GM18870 (cell line): ENCODE measurements at regions not wholly inside any gene's neighbourhood (a gene's known extent, or its start where the extent isn't known, plus 50 kb on each side); places are given as distances from the start of the nearest gene placed in this dataset.
"Not testable (repeated sequence)": the region's sequence is repeated elsewhere in the genome, so short reads cannot be mapped to it uniquely, and the experiment has no call there.

Experiments used
- ATAC-seq: cut with Tn5 transposase; IDR thresholded peaks from one replicate; pipeline ENCODE4 v1.9.1; 2021; ENCODE audit warnings: moderate library complexity; ENCODE audit not compliant: unreplicated experiment

DNA sequence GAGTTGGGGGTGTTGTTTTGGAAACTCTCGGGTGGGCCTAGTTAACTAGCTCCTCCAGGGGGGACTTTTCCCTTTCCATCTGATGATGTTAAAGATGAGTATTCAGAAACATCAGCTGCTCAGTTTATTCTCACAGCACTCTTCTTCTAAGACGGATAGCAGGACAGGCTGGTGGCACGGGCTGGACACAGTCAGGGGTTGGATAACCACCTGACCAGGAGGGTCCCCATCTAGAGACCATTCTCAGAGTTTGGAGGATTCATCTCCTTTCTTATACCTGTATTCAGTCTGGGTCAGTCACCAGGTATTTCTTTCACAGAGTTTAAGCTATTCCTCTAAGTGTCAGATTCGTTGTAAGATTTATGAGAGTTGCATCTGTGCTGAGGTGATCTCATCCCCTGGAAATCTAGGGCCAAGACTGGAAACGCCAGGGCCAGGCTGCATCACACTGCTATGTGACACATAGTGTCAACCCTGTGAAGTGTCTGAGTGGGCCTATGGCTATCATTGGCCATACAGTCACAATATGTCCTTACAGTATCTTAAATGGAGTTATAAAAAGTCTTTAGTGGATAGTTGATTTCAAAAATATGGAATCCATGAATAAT is 111.7 kb downstream of the FAM50B start:
- no peak for ATAC-seq

DNA sequence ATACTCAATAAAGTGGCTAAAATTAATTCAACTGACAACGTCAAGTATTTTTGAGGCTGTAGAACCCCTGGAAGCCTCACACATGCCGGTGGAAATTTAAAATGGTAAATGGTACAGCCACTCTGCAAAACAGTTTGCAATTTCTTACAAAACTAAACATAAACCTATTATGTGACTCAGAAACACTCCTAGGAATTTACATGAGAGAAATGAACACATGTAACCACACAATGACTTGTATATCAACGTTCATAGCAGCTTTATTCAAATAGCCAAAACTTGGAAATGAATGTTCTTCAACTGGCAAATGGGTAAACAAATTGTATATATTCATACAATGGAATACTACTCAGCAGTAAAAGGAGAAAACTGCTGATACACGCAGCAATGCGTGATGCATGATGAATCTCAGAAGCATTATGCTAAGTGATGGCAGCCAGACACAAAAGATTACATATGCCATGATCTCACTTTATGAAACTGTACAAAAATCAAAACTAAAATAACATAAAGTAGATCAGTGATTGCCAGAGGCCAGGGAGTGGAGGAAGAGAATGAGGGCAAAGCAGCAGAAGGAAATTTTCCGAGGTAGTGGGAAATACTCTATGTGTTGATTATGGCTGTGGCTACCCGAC is 112.5 kb downstream of the FAM50B start:
- ATAC-seq = no peak

DNA sequence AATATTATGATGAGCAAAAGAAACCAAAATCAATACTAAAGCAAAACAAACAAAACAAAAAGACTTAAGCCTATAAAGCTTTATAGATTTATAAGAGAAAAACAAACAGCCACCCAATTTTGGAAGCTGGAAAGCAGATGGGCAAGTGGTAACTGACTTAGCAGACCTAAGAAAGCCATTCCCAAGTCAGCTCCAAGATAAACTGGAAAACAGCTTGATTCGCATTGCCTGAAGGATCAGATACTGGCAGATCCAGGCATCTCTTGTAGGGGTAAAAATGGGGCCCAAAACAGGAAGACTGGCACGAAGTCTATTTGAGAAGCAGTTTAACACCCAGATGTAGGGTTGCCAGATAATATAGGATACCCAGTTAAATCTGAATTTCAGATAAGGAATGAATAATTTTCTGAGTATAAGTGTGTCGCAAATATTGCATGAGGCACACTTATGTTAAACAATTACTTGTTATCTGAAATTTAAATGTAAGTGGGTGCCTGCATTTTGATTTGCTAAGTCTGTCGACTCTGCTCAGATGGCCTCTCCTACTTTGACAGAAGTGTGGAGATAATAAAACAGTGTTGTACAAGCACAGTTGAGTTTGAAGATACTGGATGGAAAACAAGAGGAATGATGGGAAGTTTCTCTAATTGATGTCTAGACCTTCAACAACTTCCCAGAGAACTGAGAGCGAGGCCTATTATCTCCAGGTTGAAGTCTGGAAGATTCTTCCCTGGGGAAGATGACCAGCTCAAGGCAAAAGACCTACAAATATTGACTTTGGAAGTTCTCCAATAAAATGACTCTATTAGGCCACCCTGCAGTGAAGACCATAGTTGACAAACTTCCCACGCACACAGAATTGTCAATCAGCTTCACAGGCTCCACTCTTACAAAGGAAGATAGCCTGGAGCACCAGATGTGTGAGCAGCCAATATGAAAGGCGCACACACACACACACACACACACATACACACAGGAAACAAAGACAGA is 113.4 kb downstream of the FAM50B start:
- no peak for ATAC-seq

DNA sequence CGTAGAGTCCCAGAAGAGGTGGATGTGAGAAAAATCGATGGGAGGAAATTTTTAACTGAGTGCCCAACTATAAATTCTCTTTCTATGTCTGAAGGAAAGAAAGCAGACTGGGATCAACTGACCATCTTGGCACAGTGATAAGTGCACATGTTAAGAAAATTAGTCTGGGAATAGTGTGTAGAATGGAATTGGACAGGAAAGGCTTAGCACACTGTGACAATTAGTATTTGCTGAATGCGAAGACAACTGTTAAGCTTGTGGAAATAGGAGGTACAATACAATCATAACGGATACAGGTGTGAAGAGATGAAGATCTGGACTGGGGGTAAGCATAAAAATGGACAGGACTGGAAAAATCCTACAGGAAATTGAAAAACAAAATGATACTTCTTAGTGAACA is 114.3 kb downstream of the FAM50B start:
- no peak for ATAC-seq

DNA sequence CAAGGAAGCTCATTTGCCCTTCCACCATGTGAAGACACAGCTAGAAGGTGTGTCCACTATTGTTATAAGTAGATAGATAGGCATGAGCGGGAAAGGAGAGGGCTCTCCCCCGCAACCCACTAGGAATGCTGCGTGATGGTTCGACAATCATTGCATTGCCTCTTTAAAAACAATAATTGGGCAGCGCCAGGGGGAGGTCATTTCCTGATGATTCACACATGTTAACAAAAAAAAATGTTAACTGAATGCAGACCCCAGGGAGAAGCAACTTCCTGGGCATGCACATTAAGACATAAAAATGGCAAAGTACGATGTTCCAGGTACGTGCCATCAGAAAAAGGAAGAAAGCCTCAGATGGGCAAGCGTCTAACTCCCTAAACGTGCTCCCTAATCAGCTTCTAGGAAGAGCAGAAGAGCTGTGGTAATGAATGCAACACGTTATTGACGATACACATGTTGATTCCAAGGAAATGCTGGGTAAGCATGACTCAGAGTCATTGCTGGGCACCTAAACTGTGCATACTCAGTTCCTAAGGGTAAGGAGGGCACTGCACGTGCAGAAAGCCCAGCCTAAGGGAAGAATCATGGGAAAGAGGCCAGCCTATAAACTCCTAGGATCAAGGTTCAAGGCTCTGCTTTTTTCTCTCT is 113.7 kb downstream of the FAM217A start:
- no peak for ATAC-seq

DNA sequence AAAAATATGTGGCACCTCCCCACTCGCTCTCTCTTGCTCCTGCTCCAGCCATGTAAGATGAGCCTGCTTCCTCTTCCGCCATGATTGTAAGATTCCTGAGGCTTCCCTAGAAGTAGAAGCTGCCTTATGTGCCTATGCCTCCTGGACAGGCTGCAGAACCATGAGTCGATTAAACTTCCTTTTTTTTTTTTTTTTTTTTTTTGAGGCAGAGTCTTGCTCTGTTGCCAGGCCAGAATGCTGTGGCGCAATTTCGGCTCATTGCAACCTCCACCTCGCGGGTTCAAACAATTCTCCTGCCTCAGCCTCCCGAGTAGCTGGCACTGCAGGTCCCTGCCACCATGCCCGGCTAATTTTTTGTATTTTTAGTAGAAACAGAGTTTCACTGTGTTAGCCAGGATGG is 112.5 kb downstream of the FAM217A start:
- ATAC-seq = no peak

DNA sequence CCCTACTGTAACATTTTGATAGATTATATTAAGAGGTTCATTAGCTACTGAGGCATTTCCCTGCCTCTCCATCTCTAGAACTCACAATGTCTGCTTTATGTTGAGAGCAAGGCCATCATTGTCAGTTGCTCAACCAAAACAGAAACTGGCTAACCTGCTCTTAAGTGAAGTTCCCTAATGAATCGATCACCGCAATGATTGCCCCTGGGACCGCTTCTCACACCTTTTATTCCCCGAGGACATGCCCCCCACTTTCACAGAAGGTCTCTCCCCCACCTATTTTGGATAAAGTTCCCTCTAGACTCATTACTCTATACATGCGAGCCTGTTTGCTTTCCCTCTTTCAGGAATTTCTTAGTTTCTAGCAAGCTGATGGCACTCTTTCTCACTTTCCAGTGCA is 108.8 kb downstream of the FAM217A start:
- ATAC-seq = no peak

DNA sequence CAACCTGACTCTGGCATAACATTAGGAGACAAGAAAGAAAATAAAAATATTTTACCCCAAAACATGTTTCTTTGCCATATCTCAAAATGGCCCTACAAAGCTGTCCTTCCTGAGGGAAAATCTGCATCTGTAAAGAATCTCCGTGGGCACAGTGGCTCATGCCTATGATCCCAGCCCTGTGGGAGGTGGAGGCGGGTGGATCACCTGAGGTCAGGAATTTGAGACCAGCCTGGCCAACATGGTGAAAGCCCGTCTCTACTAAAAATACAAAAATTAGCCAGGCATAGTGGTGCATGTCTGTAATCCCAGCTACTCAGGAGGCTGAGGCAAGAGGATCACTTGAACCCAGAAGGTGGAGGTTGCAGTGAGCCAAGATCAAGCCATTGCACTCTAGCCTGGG is 105.8 kb downstream of the FAM217A start:
- ATAC-seq = not testable (repeated sequence)

DNA sequence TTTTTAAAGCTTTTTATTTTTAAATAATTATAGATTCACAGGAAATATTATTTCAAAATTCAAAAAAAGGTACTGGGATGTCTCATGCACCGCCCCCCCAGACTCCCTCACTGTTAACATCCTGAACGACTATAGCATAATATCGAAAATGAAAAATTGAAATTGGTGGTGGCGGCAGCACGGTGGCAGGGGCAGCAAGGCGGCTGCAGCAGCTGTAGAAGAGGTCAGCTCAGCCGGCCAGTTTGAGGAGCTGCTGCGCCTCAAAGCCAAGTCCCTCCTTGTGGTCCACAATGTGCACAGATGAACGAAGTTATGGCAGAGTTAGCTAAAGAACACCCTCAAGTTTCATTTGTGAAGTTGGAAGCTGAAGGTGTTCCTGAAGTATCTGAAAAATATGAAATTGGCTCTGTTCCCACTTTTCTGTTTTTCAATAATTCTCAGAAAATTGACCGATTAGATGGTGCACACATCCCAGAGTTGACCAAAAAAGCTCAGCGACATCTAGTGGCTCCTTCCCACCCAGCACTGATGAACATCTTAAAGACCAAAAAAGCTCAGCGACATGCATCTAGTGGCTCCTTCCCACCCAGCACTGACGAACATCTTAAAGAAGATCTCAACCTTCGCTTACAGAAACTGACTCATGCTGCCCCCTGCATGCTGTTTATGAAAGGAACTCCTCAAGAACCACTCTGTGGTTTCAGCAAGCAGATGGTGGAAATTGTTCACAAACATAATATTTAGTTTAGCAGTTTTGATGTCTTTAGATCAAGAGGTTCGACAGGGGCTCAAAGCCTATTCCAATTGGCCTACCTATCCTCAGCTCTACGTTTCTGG is 100.8 kb downstream of the FAM217A start:
- no peak for ATAC-seq

DNA sequence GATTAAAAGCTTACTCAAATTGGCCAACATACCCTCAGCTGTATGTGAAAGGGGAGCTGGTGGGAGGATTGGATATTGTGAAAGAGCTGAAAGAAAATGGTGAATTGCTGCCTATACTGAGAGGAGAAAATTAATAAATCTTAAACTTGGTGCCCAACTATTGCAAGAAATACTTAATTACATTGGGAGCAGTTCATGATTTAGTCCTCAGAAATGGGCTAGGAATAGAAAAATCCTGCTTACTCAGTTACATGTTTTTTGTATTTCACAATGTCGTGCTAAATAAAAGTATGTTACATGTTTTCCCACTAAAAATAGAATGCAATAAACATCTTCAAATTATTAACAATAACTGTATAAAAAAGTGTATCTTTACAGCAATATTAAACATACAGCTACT is 100.0 kb downstream of the FAM217A start:
- not testable (repeated sequence) for ATAC-seq

DNA sequence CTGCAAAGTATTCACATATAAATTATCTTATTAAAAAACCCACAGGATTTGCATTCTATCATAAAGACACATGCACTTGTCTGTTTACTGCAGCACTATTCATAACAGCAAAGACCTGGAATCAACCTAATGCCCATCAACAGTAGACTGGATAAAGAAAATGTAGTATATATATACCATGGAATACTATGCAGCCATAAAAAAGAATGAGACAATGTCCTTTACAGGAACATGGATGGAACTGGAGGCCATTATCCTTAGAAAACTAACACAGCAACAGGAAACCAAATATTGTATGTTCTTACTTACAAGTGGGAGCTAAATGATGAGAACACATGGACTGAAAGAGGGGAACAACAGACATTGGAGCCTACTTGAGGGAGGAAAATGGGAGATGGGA is 97.0 kb downstream of the FAM217A start:
- no peak for ATAC-seq

DNA sequence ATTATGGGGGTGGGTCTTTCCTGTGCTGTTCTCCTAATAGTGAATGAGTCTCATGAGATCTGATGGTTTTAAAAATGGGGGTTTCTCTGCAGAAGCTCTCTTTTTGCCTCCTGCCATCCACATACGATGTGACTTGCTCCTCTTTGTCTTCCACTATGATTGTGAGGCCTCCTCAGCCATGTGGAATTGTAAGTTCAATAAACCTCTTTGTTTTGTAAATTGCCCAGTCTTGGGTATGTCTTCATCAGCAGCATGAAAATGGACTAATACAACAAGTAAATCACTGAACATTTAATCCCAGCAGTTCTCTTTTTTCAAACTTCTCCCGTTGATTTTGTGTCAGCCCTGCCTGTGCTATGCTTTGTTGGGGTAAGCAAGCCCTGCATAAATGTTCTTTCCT is 95.2 kb downstream of the FAM217A start:
- ATAC-seq = no peak

DNA sequence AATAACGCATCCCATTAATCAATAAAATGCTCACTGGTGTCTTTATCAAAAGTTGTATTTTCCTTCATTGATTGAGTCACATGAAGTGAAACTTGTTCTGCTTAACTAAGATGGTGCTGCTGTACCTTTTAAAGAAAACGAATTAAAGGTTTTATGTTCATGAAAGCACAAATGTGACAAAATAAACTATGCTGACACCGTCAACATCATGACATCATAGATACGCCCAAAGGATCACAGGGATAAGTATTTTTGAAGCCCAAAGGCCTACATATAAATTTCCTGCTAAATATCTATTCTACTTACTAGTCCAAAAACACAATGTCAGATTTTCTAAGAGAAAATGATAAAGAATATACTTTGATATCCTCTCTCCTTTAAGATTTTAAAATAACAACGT is 94.4 kb downstream of the FAM217A start:
- no peak for ATAC-seq

DNA sequence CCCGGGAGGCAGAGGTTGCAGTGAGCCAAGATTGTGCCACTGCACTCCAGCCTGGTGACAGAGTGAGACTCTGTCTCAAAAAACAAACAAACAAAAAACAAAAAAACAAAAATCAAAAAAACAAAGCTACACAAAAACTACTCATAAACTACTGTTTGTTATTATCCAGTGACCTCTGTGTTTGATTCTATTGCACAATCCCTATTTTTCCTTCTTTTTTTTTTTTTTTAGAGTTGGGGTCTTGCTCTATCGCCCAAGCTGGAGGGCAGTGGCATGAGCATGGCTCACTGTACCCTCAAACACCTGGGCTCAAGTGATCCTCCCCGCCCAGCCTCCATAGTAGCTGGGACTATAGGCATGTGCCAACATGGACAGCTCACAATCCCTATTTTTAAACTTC is 92.7 kb downstream of the FAM217A start:
- no peak for ATAC-seq

DNA sequence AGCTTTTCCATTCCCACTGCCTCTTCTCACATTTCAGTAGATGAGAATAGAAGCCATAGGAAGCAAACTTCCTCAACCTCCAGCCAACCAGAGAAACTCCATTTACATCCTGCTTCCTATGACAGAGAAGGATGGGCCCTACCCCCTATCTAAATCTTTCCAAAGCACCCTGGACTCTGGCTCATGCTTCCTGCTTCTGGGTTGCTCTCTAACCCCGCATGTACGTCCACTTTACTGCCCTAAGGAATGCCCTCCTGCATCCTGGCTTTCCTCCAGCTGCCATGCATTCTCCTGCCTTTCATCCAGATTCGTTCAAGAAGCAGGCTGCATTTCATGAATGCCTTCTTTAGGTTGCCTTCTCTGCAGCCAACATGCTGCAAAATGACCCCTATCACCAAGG is 91.9 kb downstream of the FAM217A start:
- ATAC-seq = no peak

DNA sequence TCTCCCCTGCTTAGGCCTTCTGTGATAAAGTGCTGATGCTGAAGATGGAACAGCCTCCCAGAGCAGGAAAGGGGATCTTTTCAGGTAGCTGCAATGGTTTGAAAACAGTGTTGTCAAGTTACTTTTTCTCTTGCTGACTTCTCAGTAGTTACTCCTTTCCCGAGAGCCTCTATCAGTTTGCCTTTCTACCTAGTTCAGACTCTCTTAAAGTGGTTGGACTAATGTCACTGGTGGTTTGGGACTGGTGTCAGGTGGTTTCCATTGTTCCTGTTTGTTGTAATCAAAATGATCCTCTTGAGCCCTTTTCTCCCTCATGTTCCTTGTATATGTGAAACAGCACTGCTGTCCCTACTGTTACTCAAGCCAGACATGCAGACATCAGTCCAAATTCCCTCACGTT is 91.4 kb downstream of the FAM217A start:
- no peak for ATAC-seq

DNA sequence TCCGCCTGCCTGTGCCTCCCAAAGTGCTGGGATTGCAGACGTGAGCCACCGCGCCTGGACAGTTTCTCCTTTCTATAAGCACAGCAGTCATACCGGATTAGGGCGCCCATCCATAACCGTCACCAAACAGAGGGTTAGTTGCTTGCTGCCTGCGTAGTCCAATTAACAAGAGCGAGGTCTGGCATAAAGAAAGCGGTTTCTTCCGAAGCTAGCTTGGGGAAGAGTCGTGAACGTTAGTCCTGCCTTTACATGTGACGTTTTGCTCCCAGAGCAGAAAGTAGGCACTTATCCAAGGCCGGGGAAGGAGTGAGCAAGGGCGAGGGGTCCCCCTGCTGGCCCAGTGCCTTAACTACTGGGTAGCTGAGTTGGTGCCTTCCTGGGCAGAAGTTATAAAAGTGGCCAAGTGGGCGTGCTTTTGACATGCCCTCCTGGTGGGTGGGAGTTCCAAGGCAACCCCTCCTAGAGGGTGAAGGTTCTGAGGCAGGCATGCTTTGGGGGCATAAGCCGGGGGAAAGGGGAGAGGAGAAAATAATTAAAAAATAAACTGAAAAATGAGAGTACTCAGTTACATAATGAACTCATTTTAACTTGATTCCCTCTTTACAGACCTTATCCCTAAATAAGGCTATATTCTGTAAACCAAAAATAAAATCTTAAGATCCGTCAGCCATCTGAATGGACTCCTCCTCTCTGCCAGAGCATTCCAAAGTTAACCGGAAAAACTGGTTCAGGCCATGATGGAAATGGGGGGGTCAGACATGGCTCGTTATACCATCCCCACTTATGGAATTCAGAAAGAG is 88.0 kb downstream of the FAM217A start:
- no peak for ATAC-seq

DNA sequence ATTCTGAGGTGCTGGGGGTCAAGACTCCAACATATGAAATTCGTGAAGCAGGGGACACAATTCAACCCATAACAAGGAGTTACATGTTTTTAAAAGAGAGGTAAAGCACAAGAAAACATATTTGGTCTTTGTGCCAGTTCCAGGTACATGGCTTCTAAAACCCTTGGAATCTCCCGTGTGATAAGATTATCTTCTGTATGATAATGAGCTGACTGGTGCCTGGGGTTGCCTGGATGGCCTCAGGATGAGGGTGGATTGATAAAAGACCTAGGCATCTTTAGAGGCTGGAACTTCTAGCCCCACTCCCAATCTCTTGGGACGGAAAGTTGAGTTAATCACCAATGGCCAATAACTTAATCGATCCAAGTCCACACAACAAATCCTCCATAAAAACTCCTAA is 87.0 kb downstream of the FAM217A start:
- no peak for ATAC-seq

DNA sequence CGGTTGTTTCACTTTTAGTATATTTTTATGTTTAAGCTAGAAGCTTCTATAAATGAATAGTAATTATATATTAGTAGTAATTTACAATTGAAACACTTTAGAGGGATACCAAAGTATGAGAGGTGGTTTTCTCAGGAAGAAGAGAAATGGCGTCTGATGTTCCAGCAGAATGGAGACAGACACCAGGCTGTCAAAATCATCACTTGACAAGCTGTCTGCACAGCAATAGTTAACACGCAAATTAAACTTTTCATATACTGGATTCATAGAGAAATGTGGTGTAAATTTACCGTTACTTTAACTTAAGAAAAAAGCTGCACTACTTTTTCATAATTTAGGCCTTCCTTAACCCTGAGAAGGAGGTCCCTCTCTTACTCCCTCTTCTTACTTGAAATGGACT is 82.6 kb downstream of the FAM217A start:
- no peak for ATAC-seq
